OCI-LY3 (cell line): ENCODE measurements at regions not wholly inside any gene's neighbourhood (a gene's known extent, or its start where the extent isn't known, plus 50 kb on each side); places are given as distances from the start of the nearest gene placed in this dataset.

Experiments
- EZH2phosphoT487 ChIP-seq: fragments of 200-600 bp; shearing (Covaris generic); IDR thresholded peaks from 2 replicates; pipeline ENCODE4 v1.6.1; 2018; ENCODE audit warnings: antibody characterized with exemption, mixed run types, low read depth
- TF ChIP-seq, protein P1 (sequence below): fragments of 200-600, 300-600 bp; sonication (generic); IDR thresholded peaks from 2 replicates; pipeline ENCODE4 v1.5.1; 2014; ENCODE audit warnings: antibody characterized with exemption, low read length, low read depth

DNA sequence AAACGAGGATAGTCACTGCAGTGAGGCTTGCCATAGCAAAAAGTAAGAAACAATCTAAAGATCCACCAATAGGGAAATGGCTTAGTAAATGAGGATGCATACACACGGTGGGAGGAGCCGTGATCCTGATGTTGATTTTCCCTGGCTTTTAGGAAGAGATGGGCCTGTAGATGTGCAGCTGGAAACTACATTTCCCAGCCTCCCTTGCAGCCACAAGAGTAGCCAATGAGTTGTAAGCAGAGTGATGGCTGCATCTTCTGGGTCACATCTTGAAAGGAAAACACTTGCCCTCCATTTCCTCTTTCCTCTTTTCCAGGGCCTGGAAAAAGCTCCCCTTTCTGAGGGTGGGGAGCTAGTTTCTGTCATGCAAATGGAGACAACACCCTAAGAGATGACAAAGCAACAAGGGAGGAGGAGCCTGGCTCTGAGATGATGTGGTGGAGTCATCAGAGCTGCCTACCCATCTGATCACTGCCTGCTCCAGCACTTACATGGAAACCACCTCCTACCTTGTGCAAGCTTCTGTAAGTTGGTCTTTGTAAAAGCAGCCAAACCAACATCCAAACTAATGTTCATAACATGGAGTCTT lies 139.1 kb downstream of the TLE3 start:
- TF ChIP-seq, protein P1, sequence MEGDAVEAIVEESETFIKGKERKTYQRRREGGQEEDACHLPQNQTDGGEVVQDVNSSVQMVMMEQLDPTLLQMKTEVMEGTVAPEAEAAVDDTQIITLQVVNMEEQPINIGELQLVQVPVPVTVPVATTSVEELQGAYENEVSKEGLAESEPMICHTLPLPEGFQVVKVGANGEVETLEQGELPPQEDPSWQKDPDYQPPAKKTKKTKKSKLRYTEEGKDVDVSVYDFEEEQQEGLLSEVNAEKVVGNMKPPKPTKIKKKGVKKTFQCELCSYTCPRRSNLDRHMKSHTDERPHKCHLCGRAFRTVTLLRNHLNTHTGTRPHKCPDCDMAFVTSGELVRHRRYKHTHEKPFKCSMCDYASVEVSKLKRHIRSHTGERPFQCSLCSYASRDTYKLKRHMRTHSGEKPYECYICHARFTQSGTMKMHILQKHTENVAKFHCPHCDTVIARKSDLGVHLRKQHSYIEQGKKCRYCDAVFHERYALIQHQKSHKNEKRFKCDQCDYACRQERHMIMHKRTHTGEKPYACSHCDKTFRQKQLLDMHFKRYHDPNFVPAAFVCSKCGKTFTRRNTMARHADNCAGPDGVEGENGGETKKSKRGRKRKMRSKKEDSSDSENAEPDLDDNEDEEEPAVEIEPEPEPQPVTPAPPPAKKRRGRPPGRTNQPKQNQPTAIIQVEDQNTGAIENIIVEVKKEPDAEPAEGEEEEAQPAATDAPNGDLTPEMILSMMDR = no peak
- no peak for TF ChIP-seq EZH2phosphoT487
